HG02884 (cell line): ENCODE measurements at regions not wholly inside any gene's neighbourhood (a gene's known extent, or its start where the extent isn't known, plus 50 kb on each side); places are given as distances from the start of the nearest gene placed in this dataset.

ENCODE experiments used
- ATAC-seq: cut with Tn5 transposase; IDR thresholded peaks from one replicate; pipeline ENCODE4 v1.9.1; 2021; ENCODE audit warnings: mild to moderate bottlenecking, moderate library complexity; ENCODE audit not compliant: unreplicated experiment

GRCh38 chr4:142960867-142961644 lies 115.0 kb upstream of the INPP4B start:
- no peak for ATAC-seq

- no peak for ATAC-seq
Observed at GRCh38 chr4:142961866-142962265, 115.8 kb upstream of the INPP4B start.

- ATAC-seq = no peak
Observed at GRCh38 chr4:142974328-142974727, 128.2 kb upstream of the INPP4B start.

DNA sequence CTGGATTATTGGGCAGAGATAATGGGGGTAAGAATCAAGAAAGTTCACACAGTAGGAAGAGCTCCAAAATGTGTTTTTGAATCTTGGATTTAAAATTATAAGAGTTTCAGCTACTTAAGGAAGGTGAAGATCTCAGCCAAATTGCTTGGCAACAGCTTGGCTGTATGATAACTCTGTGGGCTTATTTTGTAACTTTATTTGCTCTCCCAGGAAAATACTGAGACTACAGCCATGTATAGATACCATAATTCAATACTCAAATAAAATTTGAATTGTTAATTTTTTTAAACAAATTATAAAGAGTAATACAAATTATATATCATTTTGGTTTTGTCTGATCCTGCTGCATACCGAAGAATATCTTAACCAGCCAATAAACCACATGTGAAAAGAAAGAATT lies 129.5 kb upstream of the INPP4B start:
- no peak for ATAC-seq

DNA sequence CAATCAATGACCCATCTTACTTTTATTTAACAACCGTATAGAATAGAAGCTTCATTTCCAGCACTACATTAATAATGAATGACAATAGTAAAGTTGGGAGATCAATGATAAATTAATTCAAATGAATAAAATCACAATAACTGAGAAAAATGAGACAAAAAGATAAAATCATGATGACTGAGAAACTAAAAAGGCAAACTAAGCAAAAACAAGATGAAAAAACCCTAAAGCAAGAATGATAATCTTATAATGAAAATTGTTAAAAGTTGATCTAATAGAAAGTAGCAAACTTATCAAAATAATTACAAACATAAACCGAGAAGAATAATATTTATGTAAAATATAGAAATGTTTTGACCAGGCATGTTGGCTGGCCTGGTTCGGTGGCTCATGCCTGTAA lies 130.4 kb upstream of the INPP4B start:
- ATAC-seq = no peak

- no peak for ATAC-seq
Observed at GRCh38 chr4:142977182-142977581, 131.1 kb upstream of the INPP4B start.

- no peak for ATAC-seq
Observed at GRCh38 chr4:142983065-142983464, 137.0 kb upstream of the INPP4B start.

GRCh38 chr4:142983589-142983988 lies 137.5 kb upstream of the INPP4B start:
- ATAC-seq = no peak

GRCh38 chr4:142984871-142985585 lies 138.9 kb upstream of the INPP4B start:
- ATAC-seq = no peak

DNA sequence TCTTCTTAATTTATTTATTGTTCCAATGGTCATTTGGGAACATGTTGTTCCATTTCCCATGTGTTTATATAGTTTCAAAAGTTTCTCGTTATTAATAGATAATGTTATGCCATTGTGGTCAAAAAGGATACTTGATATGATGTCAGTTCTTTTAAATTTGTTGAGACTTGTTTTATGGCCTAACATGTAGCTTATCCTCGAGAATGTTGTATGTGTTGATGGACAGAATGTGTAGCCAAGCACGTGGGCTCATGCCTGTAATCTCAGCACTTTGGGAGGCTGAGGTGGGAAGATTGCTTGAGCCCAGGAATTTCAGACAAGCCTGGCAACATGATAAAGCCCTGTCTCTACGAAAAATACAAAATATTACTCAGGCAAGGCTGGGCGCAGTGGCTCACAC lies 168.5 kb upstream of the USP38 start:
- ATAC-seq = no peak

DNA sequence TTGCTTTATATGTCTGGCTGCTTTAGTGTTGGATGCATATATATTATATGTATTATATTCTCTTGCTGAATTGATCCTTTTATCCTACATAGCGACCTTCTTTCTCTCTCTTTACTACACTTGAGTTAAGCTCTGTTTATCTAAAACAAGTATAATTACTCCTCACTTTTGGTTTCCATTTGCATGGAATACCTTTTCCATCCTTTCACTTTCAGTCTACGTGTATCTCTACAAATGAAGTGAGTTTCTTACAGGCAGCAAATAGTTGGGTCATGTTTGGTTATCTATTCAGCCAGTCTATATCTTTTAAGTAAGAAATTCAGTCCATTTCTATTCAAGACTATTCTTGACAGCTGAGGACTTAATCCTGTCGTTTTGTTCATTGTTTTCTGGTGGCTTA lies 167.5 kb upstream of the USP38 start:
- ATAC-seq = no peak

- ATAC-seq = no peak
Observed at GRCh38 chr4:143019351-143019750, 165.4 kb upstream of the USP38 start.

- peak; percentile 78 for ATAC-seq
Observed at GRCh38 chr4:143021384-143021783, 163.3 kb upstream of the USP38 start.

- no peak for ATAC-seq
Observed at GRCh38 chr4:143023239-143023918, 161.3 kb upstream of the USP38 start.

DNA sequence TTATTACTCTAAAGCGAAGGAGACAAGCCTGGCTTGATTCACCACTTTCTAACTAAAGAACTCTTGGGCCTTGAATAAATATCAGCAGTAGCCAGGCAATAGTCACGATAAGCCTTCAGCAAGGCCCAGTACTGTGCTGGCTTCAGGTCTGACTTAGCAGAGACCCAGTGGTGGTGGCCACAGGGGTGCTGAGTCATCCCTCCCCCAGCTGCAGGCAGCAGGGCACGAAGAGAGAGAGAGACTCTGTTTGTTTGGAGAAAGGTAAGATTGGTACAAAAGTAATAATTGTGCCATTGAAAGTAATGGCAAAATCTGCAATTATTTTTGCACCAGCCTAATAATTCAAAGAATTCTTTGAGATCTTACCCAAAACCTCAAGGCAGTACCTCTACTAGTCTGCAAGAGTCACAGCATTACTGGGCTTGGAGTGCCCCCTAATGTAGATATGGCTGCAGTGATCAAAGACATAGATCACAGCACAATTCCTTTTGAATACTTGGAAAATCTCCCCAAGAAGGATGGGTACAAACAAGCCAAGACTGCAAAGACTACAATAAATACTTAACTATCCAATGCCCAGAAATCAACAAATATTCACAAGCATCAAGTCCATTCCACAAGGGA lies 159.5 kb upstream of the USP38 start:
- ATAC-seq = peak; percentile 49

DNA sequence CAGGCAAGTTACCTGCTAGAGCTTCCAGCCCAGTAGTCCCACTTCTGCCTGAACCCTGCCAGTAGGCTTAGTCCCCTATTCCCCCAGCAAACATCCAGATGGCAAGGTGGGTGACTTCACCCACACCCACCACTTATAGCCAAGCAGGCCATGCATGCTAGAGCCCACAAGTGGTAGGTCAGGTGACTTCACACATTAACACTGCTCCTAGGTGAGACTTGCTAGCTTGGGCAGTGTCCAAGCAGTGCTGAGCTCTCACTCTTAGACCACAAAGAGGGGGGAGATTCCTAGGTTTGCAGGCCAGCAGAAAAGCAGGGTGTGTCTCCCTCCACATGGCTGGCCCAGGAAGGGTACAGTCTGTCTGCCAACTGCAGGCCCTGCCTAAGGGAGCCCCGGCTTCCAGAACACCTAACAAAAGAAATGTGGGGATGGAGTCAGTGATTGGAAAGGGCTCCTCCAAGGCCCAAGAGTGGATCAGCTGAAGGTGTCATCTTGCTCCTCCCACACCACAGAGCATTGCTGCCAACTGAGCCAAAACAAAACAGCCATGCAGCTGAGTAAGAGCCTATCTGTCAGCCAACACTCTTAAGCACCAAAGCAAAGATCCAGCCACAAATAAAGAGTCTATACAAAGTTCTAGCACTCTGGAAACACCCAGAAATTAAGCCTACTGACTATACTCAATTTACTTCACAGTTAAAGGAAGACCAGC lies 158.1 kb upstream of the USP38 start:
- no peak for ATAC-seq

GRCh38 chr4:143035661-143036060 lies 149.1 kb upstream of the USP38 start:
- no peak for ATAC-seq

- ATAC-seq = no peak
Observed at GRCh38 chr4:143036443-143036842, 148.3 kb upstream of the USP38 start.

DNA sequence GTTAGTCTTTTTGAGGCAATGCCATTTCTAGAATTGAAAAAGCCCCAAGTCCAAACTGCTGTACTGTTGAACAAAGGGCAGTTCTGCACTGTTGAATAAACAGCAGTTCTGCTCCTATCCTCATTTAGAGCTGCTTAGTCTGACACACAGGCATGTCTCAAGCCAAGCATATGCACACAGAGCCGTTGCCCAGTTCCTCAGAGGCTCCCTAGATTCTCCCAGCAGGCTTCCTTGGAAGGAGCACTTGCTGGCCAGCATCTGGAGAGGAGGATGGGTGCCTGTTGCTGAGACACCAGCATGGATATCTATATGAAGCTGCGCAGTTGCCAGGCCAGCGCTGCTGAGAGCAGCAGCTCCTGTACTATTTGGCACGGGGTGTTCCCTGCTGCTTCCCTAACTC lies 138.3 kb upstream of the USP38 start:
- no peak for ATAC-seq

DNA sequence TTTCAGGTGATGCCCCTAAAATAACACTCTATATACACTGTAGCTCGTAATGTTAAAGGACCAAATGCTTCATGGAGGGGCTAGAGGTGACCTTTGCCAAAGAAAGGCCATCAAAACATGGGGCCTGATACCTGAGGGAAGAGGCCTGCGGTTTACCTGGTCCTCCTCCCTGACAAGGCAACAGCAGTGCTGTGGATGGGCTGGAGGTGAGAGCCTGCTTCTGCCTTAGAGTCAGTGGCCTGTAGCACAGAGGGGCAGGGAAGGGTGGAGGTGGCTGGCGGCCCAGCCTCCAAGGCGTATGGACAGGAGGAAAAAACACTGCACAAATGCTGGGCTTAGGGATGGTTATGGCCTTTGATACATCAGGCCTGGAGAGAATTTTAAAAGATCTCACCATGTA lies 137.8 kb upstream of the USP38 start:
- ATAC-seq = no peak

DNA sequence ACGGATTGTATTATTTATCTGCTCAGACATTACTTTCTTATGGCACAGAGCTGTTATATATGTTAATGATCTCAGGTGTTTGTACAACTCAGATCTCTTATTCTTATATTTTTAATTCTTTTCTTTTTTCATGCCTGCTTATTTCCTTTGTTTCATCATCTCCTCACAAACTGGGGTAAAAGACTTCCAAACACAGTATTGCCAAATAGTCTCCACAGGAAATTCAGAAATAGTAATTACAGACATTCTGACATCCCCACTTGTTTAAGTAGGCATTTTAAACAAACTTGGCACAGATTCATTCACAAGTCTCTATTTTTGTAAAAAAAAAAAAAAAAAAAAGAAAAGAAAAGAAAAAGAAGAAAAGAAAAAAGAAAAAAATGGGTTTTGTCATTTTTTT lies 129.7 kb upstream of the USP38 start:
- ATAC-seq = no peak
